ENCODE measurements at regions not wholly inside any gene's neighbourhood (a gene's known extent, or its start where the extent isn't known, plus 50 kb on each side); places are given as distances from the start of the nearest gene placed in this dataset.

- H3K9me3 Mint-ChIP-seq, result peaks cover 0 to under 1% (median 0%) of the 10 kb centered on the region in 3 donors
- no peak overlapping the region for H3K4me3 Mint-ChIP-seq
- CTCF ChIA-PET, result no interaction called here
- no peaks in the 10 kb centered on the region for H3K27me3 Mint-ChIP-seq
- Histone ChIP-seq H3K4me1 (ENCODE audit: control insufficient read depth in 1 of 2, extremely low read depth in 1 of 2, insufficient read depth in 2 of 2, low read length in 2 of 2) (no peaks in the 10 kb centered on the region), H3K27me3 (replicated peaks in 1 of 2; ENCODE audit: control insufficient read depth in 2 of 2, extremely low read depth in 1 of 2, insufficient read depth in 2 of 2, low read length in 1 of 2) (no peaks in the 10 kb centered on the region), H3K27ac (ENCODE audit: low read length) (no peak overlapping the region), H3K36me3 (ENCODE audit: control insufficient read depth in 2 of 2, extremely low read depth in 1 of 2, insufficient read depth in 1 of 2, low read length in 1 of 2) (no peaks in the 10 kb centered on the region), H3K4me3 (ENCODE audit: control insufficient read depth in 1 of 2, extremely low read depth in 1 of 2, low read length in 1 of 2) (no peak overlapping the region), H3K9me3 (no peaks in the 10 kb centered on the region)
- no peak for ATAC-seq (replicated peaks in 1 of 4)
- POLR2A ChIA-PET, result interaction anchor here in 1 of 2 donors (0.5 kb wide), 1 partner anchor 24 kb away, joined by 3 read pairs; no protein-coding TSS in a partner anchor
- no peak overlapping the region for H3K27ac Mint-ChIP-seq
- H3K36me3 Mint-ChIP-seq, result no peaks in the 10 kb centered on the region
- no peaks in the 10 kb centered on the region for H3K4me1 Mint-ChIP-seq
- DNase-seq, result no peak
- 63% methylated on average over 2 of the region's 7 CpGs for WGBS (ENCODE audit: insufficient coverage)
Measured at GRCh38 chr21:23039846-23040245, 2041.6 kb downstream of the NCAM2 start.

- Histone ChIP-seq H3K27me3 (replicated peaks in 1 of 2; ENCODE audit: control insufficient read depth in 2 of 2, extremely low read depth in 1 of 2, insufficient read depth in 2 of 2, low read length in 1 of 2) (no peaks in the 10 kb centered on the region), H3K4me3 (ENCODE audit: control insufficient read depth in 1 of 2, extremely low read depth in 1 of 2, low read length in 1 of 2) (no peak overlapping the region), H3K27ac (ENCODE audit: low read length) (no peak overlapping the region), H3K9me3 (no peaks in the 10 kb centered on the region), H3K4me1 (ENCODE audit: control insufficient read depth in 1 of 2, extremely low read depth in 1 of 2, insufficient read depth in 2 of 2, low read length in 2 of 2) (no peaks in the 10 kb centered on the region), H3K36me3 (ENCODE audit: control insufficient read depth in 2 of 2, extremely low read depth in 1 of 2, insufficient read depth in 1 of 2, low read length in 1 of 2) (no peaks in the 10 kb centered on the region)
- CTCF ChIA-PET, result interaction anchor here in 1 of 2 donors (0.7 kb wide), 1 partner anchor 930 kb away, joined by 3 read pairs; no protein-coding TSS in a partner anchor
- 43% methylated on average over 1 of the region's 1 CpG for WGBS (ENCODE audit: insufficient coverage)
- Mint-ChIP-seq H3K9me3 (peaks cover 0 to 6% (median 4%) of the 10 kb centered on the region in 3 donors), H3K27me3 (no peaks in the 10 kb centered on the region), H3K4me1 (no peaks in the 10 kb centered on the region), H3K27ac (no peak overlapping the region), H3K4me3 (no peak overlapping the region), H3K36me3 (no peaks in the 10 kb centered on the region)
- POLR2A ChIA-PET, result no interaction called here
- DNase-seq (no peak), ATAC-seq (replicated peaks in 1 of 4) (no peak)
Measured at GRCh38 chr21:23045955-23046354, 2047.7 kb downstream of the NCAM2 start.

DNA sequence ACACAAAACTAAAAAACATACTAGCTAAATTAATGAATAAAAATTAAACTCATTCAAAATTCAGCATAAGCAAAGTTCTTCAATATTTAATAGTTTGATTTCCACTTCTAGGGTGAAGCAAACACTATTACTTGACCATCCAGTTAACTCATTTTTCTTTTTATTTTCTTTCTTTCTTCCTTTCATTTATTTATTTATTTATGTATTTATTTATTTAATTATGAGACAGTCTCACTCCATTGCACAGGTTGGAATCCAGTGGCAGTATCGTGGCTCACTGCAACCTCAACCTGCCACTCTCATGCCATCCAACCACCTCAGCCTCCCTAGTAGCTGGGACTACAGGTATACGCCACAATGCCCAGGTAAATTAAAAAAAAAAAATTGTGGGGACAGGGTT lies 2069.5 kb downstream of the NCAM2 start:
- H3K27me3 ChIP-seq (replicated peaks in 1 of 2; ENCODE audit: control insufficient read depth in 2 of 2, extremely low read depth in 1 of 2, insufficient read depth in 2 of 2, low read length in 1 of 2), result no peaks in the 10 kb centered on the region
- no peaks in the 10 kb centered on the region for H3K27me3 Mint-ChIP-seq
- POLR2A ChIA-PET, result no interaction called here

DNA sequence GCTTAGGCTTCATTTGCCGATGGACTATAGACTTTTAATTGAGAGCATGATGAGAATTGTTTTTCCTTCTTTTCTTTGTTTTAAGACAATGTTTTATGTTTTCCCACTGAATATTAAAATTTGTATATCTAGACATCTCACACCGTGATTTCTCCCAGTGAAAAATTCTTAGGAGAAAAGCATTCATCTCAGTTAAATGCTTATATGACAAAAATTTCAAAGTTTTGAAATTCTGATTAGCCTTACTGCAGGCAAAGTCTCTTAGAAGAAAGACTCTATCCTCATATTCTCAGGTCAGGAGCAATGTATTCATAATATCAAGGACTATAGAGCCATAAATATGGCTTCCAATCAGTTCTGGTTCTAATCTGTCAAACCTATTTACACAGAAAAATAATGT lies 2085.0 kb downstream of the NCAM2 start:
- WGBS (ENCODE audit: insufficient coverage), result no CpG with 5 or more reads among the region's 2 CpGs
- Histone ChIP-seq H3K36me3 (ENCODE audit: control insufficient read depth in 2 of 2, extremely low read depth in 1 of 2, insufficient read depth in 1 of 2, low read length in 1 of 2) (no peaks in the 10 kb centered on the region), H3K4me3 (ENCODE audit: control insufficient read depth in 1 of 2, extremely low read depth in 1 of 2, low read length in 1 of 2) (no peak overlapping the region), H3K27me3 (replicated peaks in 1 of 2; ENCODE audit: control insufficient read depth in 2 of 2, extremely low read depth in 1 of 2, insufficient read depth in 2 of 2, low read length in 1 of 2) (no peaks in the 10 kb centered on the region), H3K9me3 (no peaks in the 10 kb centered on the region), H3K27ac (ENCODE audit: low read length) (no peak overlapping the region), H3K4me1 (ENCODE audit: control insufficient read depth in 1 of 2, extremely low read depth in 1 of 2, insufficient read depth in 2 of 2, low read length in 2 of 2) (no peaks in the 10 kb centered on the region)
- no peak overlapping the region for H3K4me3 Mint-ChIP-seq
- no peak overlapping the region for H3K27ac Mint-ChIP-seq
- ATAC-seq (replicated peaks in 1 of 4), result no peak
- no peaks in the 10 kb centered on the region for H3K36me3 Mint-ChIP-seq
- H3K9me3 Mint-ChIP-seq, result peaks cover 2 to 27% (median 4%) of the 10 kb centered on the region in 3 donors
- H3K27me3 Mint-ChIP-seq, result no peaks in the 10 kb centered on the region
- CTCF ChIA-PET, result no interaction called here
- no peaks in the 10 kb centered on the region for H3K4me1 Mint-ChIP-seq
- DNase-seq, result no peak
- POLR2A ChIA-PET, result no interaction called here

More for the DNA sequence above, 2069.5 kb downstream of the NCAM2 start:
- no CpG with 5 or more reads among the region's 2 CpGs for WGBS (ENCODE audit: insufficient coverage)
- ATAC-seq (replicated peaks in 1 of 4), result no peak
- H3K4me3 Mint-ChIP-seq, result no peak overlapping the region
- CTCF ChIA-PET, result no interaction called here
- no peaks in the 10 kb centered on the region for H3K36me3 ChIP-seq (ENCODE audit: control insufficient read depth in 2 of 2, extremely low read depth in 1 of 2, insufficient read depth in 1 of 2, low read length in 1 of 2)
- DNase-seq, result no peak
- no peak overlapping the region for H3K27ac Mint-ChIP-seq
- no peaks in the 10 kb centered on the region for H3K4me1 Mint-ChIP-seq
- H3K36me3 Mint-ChIP-seq, result no peaks in the 10 kb centered on the region
- H3K9me3 Mint-ChIP-seq, result peaks cover 0 to 5% (median 2%) of the 10 kb centered on the region in 3 donors
- no peaks in the 10 kb centered on the region for H3K4me1 ChIP-seq (ENCODE audit: control insufficient read depth in 1 of 2, extremely low read depth in 1 of 2, insufficient read depth in 2 of 2, low read length in 2 of 2)
- H3K27ac ChIP-seq (ENCODE audit: low read length), result no peak overlapping the region
- H3K4me3 ChIP-seq (ENCODE audit: control insufficient read depth in 1 of 2, extremely low read depth in 1 of 2, low read length in 1 of 2), result no peak overlapping the region
- H3K9me3 ChIP-seq, result no peaks in the 10 kb centered on the region

DNA sequence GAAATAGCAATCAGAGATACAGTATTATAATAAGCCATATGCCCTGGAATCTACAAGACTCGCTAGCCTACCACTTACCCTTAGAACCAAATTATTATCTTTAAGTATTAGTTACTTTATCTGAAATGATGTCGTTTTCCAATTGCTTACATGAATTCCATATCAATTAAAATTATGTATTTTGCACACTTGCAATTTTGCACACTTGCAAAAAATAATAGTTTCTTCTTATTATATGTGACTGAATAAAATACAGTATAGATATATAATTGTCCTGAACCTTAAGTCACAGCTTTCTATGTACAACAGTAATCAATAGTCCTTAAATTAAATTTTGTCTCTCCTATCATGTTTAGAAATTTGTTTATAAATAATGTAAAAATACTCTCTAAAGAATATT lies 2095.1 kb downstream of the NCAM2 start:
- H3K4me1 Mint-ChIP-seq, result no peaks in the 10 kb centered on the region
- ChIA-PET POLR2A (no interaction called here), CTCF (no interaction called here)
- H3K9me3 ChIP-seq, result no peaks in the 10 kb centered on the region
- no peak overlapping the region for H3K27ac Mint-ChIP-seq
- H3K36me3 Mint-ChIP-seq, result no peaks in the 10 kb centered on the region
- H3K27ac ChIP-seq (ENCODE audit: low read length), result no peak overlapping the region
- WGBS (ENCODE audit: insufficient coverage), result no CpG with 5 or more reads among the region's 2 CpGs
- DNase-seq (no peak), ATAC-seq (replicated peaks in 1 of 4) (no peak)
- no peaks in the 10 kb centered on the region for H3K27me3 Mint-ChIP-seq
- no peaks in the 10 kb centered on the region for H3K36me3 ChIP-seq (ENCODE audit: control insufficient read depth in 2 of 2, extremely low read depth in 1 of 2, insufficient read depth in 1 of 2, low read length in 1 of 2)
- H3K4me1 ChIP-seq (ENCODE audit: control insufficient read depth in 1 of 2, extremely low read depth in 1 of 2, insufficient read depth in 2 of 2, low read length in 2 of 2), result no peaks in the 10 kb centered on the region
- no peaks in the 10 kb centered on the region for H3K27me3 ChIP-seq (replicated peaks in 1 of 2; ENCODE audit: control insufficient read depth in 2 of 2, extremely low read depth in 1 of 2, insufficient read depth in 2 of 2, low read length in 1 of 2)
- H3K4me3 ChIP-seq (ENCODE audit: control insufficient read depth in 1 of 2, extremely low read depth in 1 of 2, low read length in 1 of 2), result no peak overlapping the region
- no peak overlapping the region for H3K4me3 Mint-ChIP-seq
- H3K9me3 Mint-ChIP-seq, result peaks cover 0 to 15% (median 0%) of the 10 kb centered on the region in 3 donors

- ChIA-PET POLR2A (no interaction called here), CTCF (no interaction called here)
- no peaks in the 10 kb centered on the region for H3K27me3 ChIP-seq (replicated peaks in 1 of 2; ENCODE audit: control insufficient read depth in 2 of 2, extremely low read depth in 1 of 2, insufficient read depth in 2 of 2, low read length in 1 of 2)
- H3K4me3 ChIP-seq (ENCODE audit: control insufficient read depth in 1 of 2, extremely low read depth in 1 of 2, low read length in 1 of 2), result no peak overlapping the region
- Mint-ChIP-seq H3K27me3 (no peaks in the 10 kb centered on the region), H3K36me3 (no peaks in the 10 kb centered on the region), H3K4me3 (no peak overlapping the region), H3K4me1 (no peaks in the 10 kb centered on the region), H3K27ac (no peak overlapping the region), H3K9me3 (peaks cover 0 to 10% (median 3%) of the 10 kb centered on the region in 3 donors)
- no peak overlapping the region for H3K27ac ChIP-seq (ENCODE audit: low read length)
- H3K4me1 ChIP-seq (ENCODE audit: control insufficient read depth in 1 of 2, extremely low read depth in 1 of 2, insufficient read depth in 2 of 2, low read length in 2 of 2), result no peaks in the 10 kb centered on the region
- H3K9me3 ChIP-seq, result peaks cover 2% of the 10 kb centered on the region
- no peaks in the 10 kb centered on the region for H3K36me3 ChIP-seq (ENCODE audit: control insufficient read depth in 2 of 2, extremely low read depth in 1 of 2, insufficient read depth in 1 of 2, low read length in 1 of 2)
- DNase-seq (no peak), ATAC-seq (replicated peaks in 1 of 4) (no peak)
Measured at GRCh38 chr21:23099185-23099584, 2101.0 kb downstream of the NCAM2 start.

GRCh38 chr21:23101111-23101510 lies 2102.9 kb downstream of the NCAM2 start:
- ChIA-PET CTCF (no interaction called here), POLR2A (interaction anchor here in 1 of 2 donors (0.5 kb wide), 1 partner anchor 1190 kb away, joined by 6 read pairs; no protein-coding TSS in a partner anchor)
- 94% methylated on average over 13 of the region's 14 CpGs for WGBS (ENCODE audit: insufficient coverage)
- ATAC-seq (replicated peaks in 1 of 4) (no peak), DNase-seq (no peak)
- no peak overlapping the region for H3K4me3 Mint-ChIP-seq
- Histone ChIP-seq H3K27ac (ENCODE audit: low read length) (no peak overlapping the region), H3K4me3 (ENCODE audit: control insufficient read depth in 1 of 2, extremely low read depth in 1 of 2, low read length in 1 of 2) (no peak overlapping the region), H3K9me3 (peaks cover 2% of the 10 kb centered on the region), H3K36me3 (ENCODE audit: control insufficient read depth in 2 of 2, extremely low read depth in 1 of 2, insufficient read depth in 1 of 2, low read length in 1 of 2) (no peaks in the 10 kb centered on the region), H3K4me1 (ENCODE audit: control insufficient read depth in 1 of 2, extremely low read depth in 1 of 2, insufficient read depth in 2 of 2, low read length in 2 of 2) (no peaks in the 10 kb centered on the region), H3K27me3 (replicated peaks in 1 of 2; ENCODE audit: control insufficient read depth in 2 of 2, extremely low read depth in 1 of 2, insufficient read depth in 2 of 2, low read length in 1 of 2) (no peaks in the 10 kb centered on the region)
- no peaks in the 10 kb centered on the region for H3K4me1 Mint-ChIP-seq
- H3K36me3 Mint-ChIP-seq, result no peaks in the 10 kb centered on the region
- H3K27me3 Mint-ChIP-seq, result no peaks in the 10 kb centered on the region
- no peak overlapping the region for H3K27ac Mint-ChIP-seq
- H3K9me3 Mint-ChIP-seq, result peaks cover 0 to 12% (median 3%) of the 10 kb centered on the region in 3 donors

Data from T-cell (primary cell).